Neural progenitor cell (in vitro differentiated cells): ENCODE measurements at regions not wholly inside any gene's neighbourhood (a gene's known extent, or its start where the extent isn't known, plus 50 kb on each side); places are given as distances from the start of the nearest gene placed in this dataset.

Experiments
- DNase-seq: peaks from one replicate; pipeline ENCODE4 v3.0.0-alpha.2; 2016; ENCODE audit warnings: low spot score
- H2AFZ ChIP-seq: fragments of 200-600 bp; sonication (generic); replicated peaks from 2 replicates; pipeline ENCODE4 v1.6.1; 2016; ENCODE audit warnings: antibody characterized with exemption
- H3F3A ChIP-seq: fragments of 200-600 bp; sonication (generic); 2 replicates; pipeline ENCODE4 v1.6.1; 2016; ENCODE audit warnings: antibody characterized with exemption, low read depth
- H3K27ac ChIP-seq: fragments of 200-600 bp; sonication (generic); 2 replicates; pipeline ENCODE4 v1.5.1; 2016; ENCODE audit warnings: mild to moderate bottlenecking
- H3K27me3 ChIP-seq: fragments of 200-600 bp; sonication (generic); 2 replicates; pipeline ENCODE4 v1.6.1; 2016; ENCODE audit warnings: mild to moderate bottlenecking, moderate library complexity
- H3K36me3 ChIP-seq: fragments of 200-600 bp; sonication (generic); 2 replicates; pipeline ENCODE4 v1.5.1; 2016
- H3K4me1 ChIP-seq: fragments of 200-600 bp; sonication (generic); 2 replicates; pipeline ENCODE4 v1.6.1; 2016; ENCODE audit warnings: mixed run types
- H3K4me2 ChIP-seq: fragments of 200-600 bp; sonication (generic); 2 replicates; pipeline ENCODE4 v1.6.1; 2016
- H3K4me3 ChIP-seq: fragments of 200-600 bp; sonication (generic); 2 replicates; pipeline ENCODE4 v1.5.1; 2016
- H3K79me2 ChIP-seq: fragments of 200-600 bp; sonication (generic); 2 replicates; pipeline ENCODE4 v1.6.1; 2016; ENCODE audit warnings: low read depth
- H3K9ac ChIP-seq: fragments of 200-600 bp; sonication (generic); 2 replicates; pipeline ENCODE4 v1.6.1; 2016
- H3K9me3 ChIP-seq: fragments of 200-600 bp; sonication (generic); 2 replicates; pipeline ENCODE4 v1.5.1; 2016; ENCODE audit warnings: low read depth
- H4K20me1 ChIP-seq: fragments of 200-600 bp; sonication (generic); 2 replicates; pipeline ENCODE4 v1.6.1; 2016; ENCODE audit warnings: low read depth
- H3K27ac Mint-ChIP-seq: 3 replicates; pipeline ENCODE4 v1.8.0; 2021; ENCODE audit warnings: mixed read lengths
- H3K27me3 Mint-ChIP-seq: 2 replicates; pipeline ENCODE4 v1.8.0; 2022; ENCODE audit warnings: low read depth, mild to moderate bottlenecking, inconsistent platforms, moderate library complexity, mixed read lengths; ENCODE audit not compliant: insufficient read depth
- H3K36me3 Mint-ChIP-seq: 3 replicates; pipeline ENCODE4 v1.8.0; 2021; ENCODE audit warnings: mixed read lengths
- H3K4me1 Mint-ChIP-seq: 3 replicates; pipeline ENCODE4 v1.8.0; 2021; ENCODE audit warnings: mixed read lengths
- H3K4me3 Mint-ChIP-seq: 3 replicates; pipeline ENCODE4 v1.8.0; 2021; ENCODE audit warnings: mild to moderate bottlenecking, moderate library complexity, mixed read lengths
- H3K9me3 Mint-ChIP-seq: 3 replicates; pipeline ENCODE4 v1.8.0; 2020; ENCODE audit warnings: mixed read lengths
- CTCF ChIP-seq: fragments of 200-600 bp; sonication (generic); IDR thresholded peaks from 2 replicates; pipeline ENCODE4 v1.5.1; 2017; ENCODE audit warnings: antibody characterized with exemption, mild to moderate bottlenecking
- EZH2 ChIP-seq: fragments of 200-600 bp; sonication (generic); IDR thresholded peaks from 2 replicates; pipeline ENCODE4 v1.6.1; 2017; ENCODE audit warnings: antibody characterized with exemption, mild to moderate bottlenecking, moderate library complexity
- EZH2phosphoT487 ChIP-seq: fragments of 200-600 bp; sonication (generic); IDR thresholded peaks from 2 replicates; pipeline ENCODE4 v1.6.1; 2017; ENCODE audit warnings: antibody characterized with exemption

- H3K9me3 ChIP-seq: no peaks in the 10 kb centered on the region
- TF ChIP-seq CTCF (no peak), EZH2phosphoT487 (no peak), EZH2 (no peak)
- H4K20me1 ChIP-seq: no peaks in the 10 kb centered on the region
- H3K4me1 ChIP-seq: peaks cover 7% of the 10 kb centered on the region
- H3K4me2 ChIP-seq: peak overlapping the region; percentile 68
- Mint-ChIP-seq H3K36me3 (no peaks in the 10 kb centered on the region), H3K27me3 (no peaks in the 10 kb centered on the region), H3K4me3 (peak overlapping the region; percentile 69), H3K27ac (peak overlapping the region; percentile 11), H3K9me3 (peaks cover 6% of the 10 kb centered on the region), H3K4me1 (peaks cover 13% of the 10 kb centered on the region)
- no peaks in the 10 kb centered on the region for H3F3A ChIP-seq
- no peaks in the 10 kb centered on the region for H3K27me3 ChIP-seq
- no peak for DNase-seq
- H3K79me2 ChIP-seq: no peaks in the 10 kb centered on the region
- H3K36me3 ChIP-seq: no peaks in the 10 kb centered on the region
- no peak overlapping the region for H3K9ac ChIP-seq
- no peak overlapping the region for H3K27ac ChIP-seq
- peak overlapping the region; percentile 30 for H3K4me3 ChIP-seq
- H2AFZ ChIP-seq: peak overlapping the region; percentile 100
Measured at GRCh38 chr2:64918220-64918886, 70.8 kb upstream of the SLC1A4 start.

- H3K36me3 Mint-ChIP-seq: no peaks in the 10 kb centered on the region
- Histone ChIP-seq H2AFZ (no peak overlapping the region), H3K9ac (no peak overlapping the region), H4K20me1 (no peaks in the 10 kb centered on the region), H3K4me3 (no peak overlapping the region), H3K4me1 (peaks cover 9% of the 10 kb centered on the region), H3K9me3 (no peaks in the 10 kb centered on the region), H3K27me3 (no peaks in the 10 kb centered on the region), H3K27ac (no peak overlapping the region), H3F3A (no peaks in the 10 kb centered on the region), H3K36me3 (no peaks in the 10 kb centered on the region), H3K79me2 (no peaks in the 10 kb centered on the region), H3K4me2 (no peak overlapping the region)
- DNase-seq: no peak
- no peak overlapping the region for H3K4me3 Mint-ChIP-seq
- peaks cover 11% of the 10 kb centered on the region for H3K9me3 Mint-ChIP-seq
- TF ChIP-seq EZH2 (no peak), EZH2phosphoT487 (no peak), CTCF (no peak)
- H3K27me3 Mint-ChIP-seq: peaks cover 4% of the 10 kb centered on the region
- H3K27ac Mint-ChIP-seq: no peak overlapping the region
- H3K4me1 Mint-ChIP-seq: peaks cover 14% of the 10 kb centered on the region
Measured at GRCh38 chr2:64919261-64919660, 69.9 kb upstream of the SLC1A4 start.

- Mint-ChIP-seq H3K4me3 (no peak overlapping the region), H3K27me3 (peaks cover 8% of the 10 kb centered on the region), H3K27ac (no peak overlapping the region), H3K9me3 (peaks cover 22% of the 10 kb centered on the region), H3K4me1 (peaks cover 9% of the 10 kb centered on the region), H3K36me3 (no peaks in the 10 kb centered on the region)
- Histone ChIP-seq H3K79me2 (no peaks in the 10 kb centered on the region), H3K4me2 (no peak overlapping the region), H3K27ac (no peak overlapping the region), H3K9ac (no peak overlapping the region), H3K27me3 (no peaks in the 10 kb centered on the region), H3K4me1 (peaks cover 9% of the 10 kb centered on the region), H4K20me1 (no peaks in the 10 kb centered on the region), H3K36me3 (no peaks in the 10 kb centered on the region), H3F3A (no peaks in the 10 kb centered on the region), H2AFZ (no peak overlapping the region), H3K9me3 (no peaks in the 10 kb centered on the region), H3K4me3 (no peak overlapping the region)
- peak; percentile 18 for DNase-seq
- TF ChIP-seq EZH2: no peak
- TF ChIP-seq EZH2phosphoT487: no peak
- peak; percentile 35 for TF ChIP-seq CTCF
Measured at GRCh38 chr2:64922482-64923384, 66.5 kb upstream of the SLC1A4 start.
